Esophagus muscularis mucosa (tissue), 4 donors: ENCODE measurements at regions not wholly inside any gene's neighbourhood (a gene's known extent, or its start where the extent isn't known, plus 50 kb on each side); places are given as distances from the start of the nearest gene placed in this dataset.

Experiments used
- DNase-seq: peaks from one replicate; pipeline ENCODE4 v3.0.0-alpha.2; 2017; ENCODE audit errors: extremely low spot score
- H3K27ac ChIP-seq, 4 donors: fragments of 200-600 bp; sonication (generic); replicated peaks in 1 of 4; 1 replicate in 3 of 4; 2 replicates in 1 of 4; pipeline ENCODE4 v1.5.1; 2016 to 2019; ENCODE audit warnings: mild to moderate bottlenecking in 1 of 4
- H3K27me3 ChIP-seq, 4 donors: fragments of 200-600 bp; sonication (generic); one replicate each; pipeline versions ENCODE4 v1.5.1 to v1.6.0; 2016 to 2019
- H3K36me3 ChIP-seq, 4 donors: fragments of 200-600 bp; sonication (generic); one replicate each; pipeline ENCODE4 v1.5.1; 2016 to 2019
- H3K4me1 ChIP-seq, 4 donors: fragments of 200-600 bp; sonication (generic); one replicate each; pipeline ENCODE4 v1.5.1; 2016 to 2019
- H3K4me3 ChIP-seq, 4 donors: fragments of 200-600 bp; sonication (generic); 1 replicate in 2 of 4; 2 replicates in 2 of 4; pipeline ENCODE4 v1.5.1; 2016 to 2019; ENCODE audit warnings: mild to moderate bottlenecking in 4 of 4, moderate library complexity in 1 of 4
- H3K9me3 ChIP-seq, 4 donors: fragments of 200-600 bp; sonication (generic); 1 replicate in 3 of 4; 2 replicates in 1 of 4; pipeline ENCODE4 v1.5.1; 2016 to 2019
- EP300 ChIP-seq: sonication (generic); formaldehyde crosslinking; IDR thresholded peaks from one replicate; pipeline ENCODE4 v1.6.1; 2017; ENCODE audit warnings: antibody characterized with exemption
- POLR2A ChIP-seq: fragments of 450-650 bp; IDR thresholded peaks from one replicate; pipeline ENCODE4 v1.6.1; 2017; ENCODE audit warnings: antibody characterized with exemption, moderate library complexity, mild to moderate bottlenecking, low read depth
- POLR2AphosphoS5 ChIP-seq, 2 donors: sonication (generic); formaldehyde crosslinking; IDR thresholded peaks; one replicate each; pipeline ENCODE4 v1.6.1; 2017; ENCODE audit warnings: antibody characterized with exemption in 2 of 2
- WGBS: methylation state at CpG from one replicate; pipeline ENCODE4 v1.1.5; 2018; 5-methylcytosine and 5-hydroxymethylcytosine counted together
- intact Hi-C: fragments of 100-400 bp; cut with DNase I; formaldehyde crosslinking; loops from one replicate; pipeline ENCODE4 v1.15.1; 2023
- TF ChIP-seq, protein P1 (sequence below), 3 experiments: fragments of 200-600 bp in 2 of 3; fragments of 450-650 bp in 1 of 3; sonication (generic) in 2 of 3; IDR thresholded peaks; one replicate each; pipeline ENCODE4 v1.5.1; 2017 to 2019; ENCODE audit warnings: antibody characterized with exemption in 3 of 3, mild to moderate bottlenecking in 2 of 3, moderate library complexity in 1 of 3

DNA sequence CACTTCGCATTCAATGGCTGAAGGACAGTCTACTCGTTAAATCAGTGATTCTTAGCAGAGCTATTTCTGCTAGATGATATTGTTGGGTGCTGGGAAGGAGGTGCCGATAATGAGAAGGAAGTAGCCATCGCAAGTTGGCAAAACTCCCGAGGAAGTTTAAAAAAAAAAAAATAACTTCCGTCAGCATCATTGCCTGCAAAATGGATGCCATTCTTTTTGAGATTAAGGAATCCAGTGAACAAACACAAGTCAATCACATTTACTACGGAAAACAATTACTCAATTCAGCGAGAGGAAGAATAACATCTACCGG is 74.4 kb upstream of the SFMBT2 start:
- Histone ChIP-seq H3K27ac (no peak overlapping the region), H3K27me3 (peaks cover 0 to 24% (median 4%) of the 10 kb centered on the region in 4 donors), H3K36me3 (no peaks in the 10 kb centered on the region), H3K4me3 (peak overlapping the region in 1 of 4 donors; percentile 16), H3K9me3 (no peaks in the 10 kb centered on the region), H3K4me1 (peaks cover 3 to 19% (median 8%) of the 10 kb centered on the region in 4 donors)
- no peak for TF ChIP-seq POLR2A
- TF ChIP-seq EP300 = no peak
- TF ChIP-seq POLR2AphosphoS5 (IDR thresholded peaks at IDR 0.05) = no peak
- TF ChIP-seq, protein P1, sequence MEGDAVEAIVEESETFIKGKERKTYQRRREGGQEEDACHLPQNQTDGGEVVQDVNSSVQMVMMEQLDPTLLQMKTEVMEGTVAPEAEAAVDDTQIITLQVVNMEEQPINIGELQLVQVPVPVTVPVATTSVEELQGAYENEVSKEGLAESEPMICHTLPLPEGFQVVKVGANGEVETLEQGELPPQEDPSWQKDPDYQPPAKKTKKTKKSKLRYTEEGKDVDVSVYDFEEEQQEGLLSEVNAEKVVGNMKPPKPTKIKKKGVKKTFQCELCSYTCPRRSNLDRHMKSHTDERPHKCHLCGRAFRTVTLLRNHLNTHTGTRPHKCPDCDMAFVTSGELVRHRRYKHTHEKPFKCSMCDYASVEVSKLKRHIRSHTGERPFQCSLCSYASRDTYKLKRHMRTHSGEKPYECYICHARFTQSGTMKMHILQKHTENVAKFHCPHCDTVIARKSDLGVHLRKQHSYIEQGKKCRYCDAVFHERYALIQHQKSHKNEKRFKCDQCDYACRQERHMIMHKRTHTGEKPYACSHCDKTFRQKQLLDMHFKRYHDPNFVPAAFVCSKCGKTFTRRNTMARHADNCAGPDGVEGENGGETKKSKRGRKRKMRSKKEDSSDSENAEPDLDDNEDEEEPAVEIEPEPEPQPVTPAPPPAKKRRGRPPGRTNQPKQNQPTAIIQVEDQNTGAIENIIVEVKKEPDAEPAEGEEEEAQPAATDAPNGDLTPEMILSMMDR (IDR thresholded peaks at IDR 0.05) = no peak
- intact Hi-C loops = no loop called here
- WGBS = 35% methylated on average over 9 of the region's 9 CpGs
- no peak for DNase-seq

DNA sequence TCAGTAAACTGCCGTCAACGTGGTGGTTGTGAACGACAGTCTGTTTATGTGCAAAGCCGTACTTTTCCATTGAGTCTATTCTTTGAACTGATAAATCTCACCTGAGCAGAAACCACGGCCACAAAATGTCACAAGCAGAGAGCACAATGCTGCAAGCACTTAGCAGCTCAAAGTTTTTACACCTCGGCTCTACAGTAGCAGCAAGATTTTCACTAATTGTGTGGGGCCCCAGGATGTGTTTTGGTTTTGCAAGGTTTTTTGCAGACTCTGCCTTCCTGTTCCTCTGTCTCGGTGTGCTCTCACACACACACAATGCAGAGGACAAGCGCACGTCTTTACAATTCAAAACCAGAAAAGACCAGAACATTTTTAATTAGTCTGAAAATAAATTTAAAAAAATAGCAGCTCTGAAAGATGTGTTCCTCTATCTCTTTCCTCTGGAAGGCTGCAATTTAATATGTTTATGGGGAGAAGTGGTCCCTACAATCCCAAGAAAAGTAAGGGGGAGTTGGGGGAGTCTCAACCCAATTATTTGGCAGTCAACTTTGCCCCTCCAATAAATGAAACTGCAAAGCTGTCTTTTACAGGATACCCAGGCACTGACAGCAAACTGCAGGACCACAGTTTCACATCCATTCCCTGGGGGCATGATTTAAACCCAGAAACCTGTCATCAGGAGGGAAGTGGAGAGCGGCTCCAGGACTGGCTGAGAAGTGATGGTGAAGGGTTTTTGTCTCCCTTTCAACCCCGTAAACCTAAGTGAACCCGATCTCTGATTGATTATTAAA is 73.8 kb upstream of the SFMBT2 start:
- Histone ChIP-seq H3K36me3 (no peaks in the 10 kb centered on the region), H3K9me3 (no peaks in the 10 kb centered on the region), H3K27me3 (peaks cover 0 to 24% (median 4%) of the 10 kb centered on the region in 4 donors), H3K27ac (no peak overlapping the region), H3K4me1 (peaks cover 3 to 19% (median 8%) of the 10 kb centered on the region in 4 donors), H3K4me3 (peak overlapping the region in 1 of 4 donors; percentile 16)
- no peak for DNase-seq
- 39% methylated on average over 12 of the region's 12 CpGs for WGBS
- TF ChIP-seq POLR2A = no peak
- TF ChIP-seq, protein P1 (IDR thresholded peaks at IDR 0.05) = no peak
- TF ChIP-seq POLR2AphosphoS5 (IDR thresholded peaks at IDR 0.05) = no peak
- TF ChIP-seq EP300 = no peak
- intact Hi-C loops = no loop called here

DNA sequence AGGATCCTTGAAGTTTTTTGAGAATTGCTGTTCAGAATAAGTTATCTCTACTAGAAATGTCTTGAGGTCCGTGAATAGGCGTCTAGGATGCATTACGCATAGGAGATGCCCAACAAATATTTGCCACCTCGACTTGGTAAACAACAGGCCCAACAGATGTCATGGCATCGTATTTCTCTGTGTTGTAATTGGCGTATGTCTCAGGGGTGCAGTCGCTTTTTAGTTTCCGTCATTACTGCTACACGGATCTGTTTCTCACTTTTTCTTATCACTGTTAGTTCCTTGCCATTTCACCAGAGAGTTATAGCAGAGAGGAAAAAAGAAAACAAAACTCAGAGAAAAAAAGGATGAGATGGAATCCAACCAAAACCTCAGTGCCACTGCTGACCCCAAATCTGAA is 73.0 kb upstream of the SFMBT2 start:
- Histone ChIP-seq H3K4me3 (no peak overlapping the region), H3K27me3 (peaks cover 0 to 24% (median 4%) of the 10 kb centered on the region in 4 donors), H3K27ac (no peak overlapping the region), H3K4me1 (peaks cover 2 to 14% (median 8%) of the 10 kb centered on the region in 4 donors), H3K9me3 (no peaks in the 10 kb centered on the region), H3K36me3 (no peaks in the 10 kb centered on the region)
- intact Hi-C loops = no loop called here
- WGBS = 87% methylated on average over 9 of the region's 9 CpGs
- TF ChIP-seq EP300 (no peak), POLR2AphosphoS5 (IDR thresholded peaks at IDR 0.05) (no peak), POLR2A (no peak)
- TF ChIP-seq, protein P1 (IDR thresholded peaks at IDR 0.05) = no peak
- DNase-seq = no peak

DNA sequence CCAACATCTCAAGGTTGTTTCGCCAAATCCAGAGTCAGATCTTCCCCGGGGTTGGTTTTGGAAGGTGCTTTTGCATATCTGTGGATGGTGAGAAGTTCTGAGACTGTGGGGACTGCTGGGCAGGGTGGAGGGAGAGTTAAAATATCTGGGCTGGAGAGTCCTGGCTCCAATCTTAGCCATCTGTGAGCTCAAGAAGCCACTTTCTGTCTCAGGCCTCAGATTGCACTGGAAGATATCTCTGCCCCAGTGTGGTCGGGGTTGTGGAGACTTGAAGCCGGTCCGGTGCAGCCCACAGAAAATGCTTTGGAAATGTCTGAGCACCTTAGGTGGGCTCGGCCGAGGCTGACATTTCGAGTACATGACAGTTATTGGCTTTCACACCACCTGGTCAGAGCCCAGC is 72.2 kb upstream of the SFMBT2 start:
- H3K36me3 ChIP-seq = no peaks in the 10 kb centered on the region
- WGBS = 92% methylated on average over 8 of the region's 8 CpGs
- no peak for DNase-seq
- no peak overlapping the region for H3K4me3 ChIP-seq
- peaks cover 0 to 24% (median 4%) of the 10 kb centered on the region in 4 donors for H3K27me3 ChIP-seq
- no peaks in the 10 kb centered on the region for H3K9me3 ChIP-seq
- peaks cover 0 to 8% (median 6%) of the 10 kb centered on the region in 4 donors for H3K4me1 ChIP-seq
- H3K27ac ChIP-seq = no peak overlapping the region
- TF ChIP-seq, protein P1 (IDR thresholded peaks at IDR 0.05) = no peak
- TF ChIP-seq POLR2A (no peak), POLR2AphosphoS5 (IDR thresholded peaks at IDR 0.05) (no peak), EP300 (no peak)
- intact Hi-C loops = no loop called here
